ENCODE measurements at regions not wholly inside any gene's neighbourhood (a gene's known extent, or its start where the extent isn't known, plus 50 kb on each side); places are given as distances from the start of the nearest gene placed in this dataset.

DNA sequence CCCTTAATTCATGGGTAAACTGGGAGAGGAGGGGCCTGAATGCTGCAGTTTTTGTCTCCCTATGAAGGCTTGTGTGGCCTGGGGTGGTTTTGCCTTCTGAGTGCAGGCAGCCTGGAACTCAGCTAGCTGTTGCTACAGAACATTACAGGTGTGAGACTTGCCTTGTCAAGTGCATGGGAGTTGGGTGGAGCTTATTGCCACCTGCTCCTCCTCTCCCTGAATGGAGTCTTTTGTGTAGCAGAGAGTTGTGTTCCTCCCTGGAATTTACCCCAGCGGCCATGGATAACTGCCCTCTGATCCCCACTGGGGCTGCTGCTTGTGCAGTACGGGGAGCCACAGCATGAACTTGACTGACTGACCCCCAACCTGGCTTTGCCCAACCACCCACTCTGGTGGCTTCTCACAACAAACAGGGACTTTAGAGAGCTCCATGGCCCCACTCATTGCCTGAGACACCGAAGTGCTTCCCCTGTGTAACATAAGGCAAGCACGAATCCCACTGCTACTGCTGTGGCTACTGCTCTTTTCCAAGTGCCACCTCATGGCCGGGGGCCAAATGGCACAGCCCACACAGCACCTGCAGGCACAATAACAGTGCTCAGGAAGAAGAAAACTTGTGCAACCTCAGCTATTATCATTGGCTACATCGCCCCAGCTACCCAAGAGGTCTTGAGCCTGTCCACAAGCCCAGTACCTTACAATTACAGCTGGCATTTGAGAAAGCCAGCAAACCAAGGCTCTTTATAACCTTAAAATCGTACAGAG, 942.9 kb downstream of the CDH18 start:
- TF ChIP-seq, protein P1, sequence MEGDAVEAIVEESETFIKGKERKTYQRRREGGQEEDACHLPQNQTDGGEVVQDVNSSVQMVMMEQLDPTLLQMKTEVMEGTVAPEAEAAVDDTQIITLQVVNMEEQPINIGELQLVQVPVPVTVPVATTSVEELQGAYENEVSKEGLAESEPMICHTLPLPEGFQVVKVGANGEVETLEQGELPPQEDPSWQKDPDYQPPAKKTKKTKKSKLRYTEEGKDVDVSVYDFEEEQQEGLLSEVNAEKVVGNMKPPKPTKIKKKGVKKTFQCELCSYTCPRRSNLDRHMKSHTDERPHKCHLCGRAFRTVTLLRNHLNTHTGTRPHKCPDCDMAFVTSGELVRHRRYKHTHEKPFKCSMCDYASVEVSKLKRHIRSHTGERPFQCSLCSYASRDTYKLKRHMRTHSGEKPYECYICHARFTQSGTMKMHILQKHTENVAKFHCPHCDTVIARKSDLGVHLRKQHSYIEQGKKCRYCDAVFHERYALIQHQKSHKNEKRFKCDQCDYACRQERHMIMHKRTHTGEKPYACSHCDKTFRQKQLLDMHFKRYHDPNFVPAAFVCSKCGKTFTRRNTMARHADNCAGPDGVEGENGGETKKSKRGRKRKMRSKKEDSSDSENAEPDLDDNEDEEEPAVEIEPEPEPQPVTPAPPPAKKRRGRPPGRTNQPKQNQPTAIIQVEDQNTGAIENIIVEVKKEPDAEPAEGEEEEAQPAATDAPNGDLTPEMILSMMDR (IDR thresholded peaks at IDR 0.05; ENCODE audit: low read depth, low read length) = no peak
- H3K9me3 ChIP-seq = no peaks in the 10 kb centered on the region

DNA sequence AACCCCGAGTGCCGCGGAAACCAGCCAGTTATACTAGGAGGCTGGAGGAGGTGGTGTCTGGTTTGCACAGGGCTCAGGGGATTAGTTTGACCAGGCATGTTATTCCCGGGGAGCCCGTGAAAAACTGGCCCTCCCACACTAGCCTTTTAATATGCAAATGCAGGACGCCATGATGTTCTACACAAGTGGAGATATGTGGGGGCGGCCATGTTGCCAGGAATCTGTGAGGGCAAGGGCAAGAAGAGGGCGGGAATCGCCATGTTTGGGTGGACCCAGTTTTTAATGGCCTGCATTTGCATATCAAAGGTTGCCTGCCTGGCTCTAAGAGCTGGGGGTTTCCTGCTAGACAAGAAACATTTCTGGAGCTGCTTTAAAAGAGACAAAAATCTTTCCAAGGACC, 940.7 kb downstream of the CDH18 start:
- TF ChIP-seq, protein P1 (IDR thresholded peaks at IDR 0.05; ENCODE audit: low read depth, low read length) = no peak
- Histone ChIP-seq H3K9me3 (no peaks in the 10 kb centered on the region), H3K27me3 (no peaks in the 10 kb centered on the region), H3K4me1 (no peaks in the 10 kb centered on the region), H3K36me3 (no peaks in the 10 kb centered on the region), H3K4me3 (ENCODE audit: low read depth, low read length) (no peak overlapping the region)
- no peak for DNase-seq

More for the DNA sequence above, 942.9 kb downstream of the CDH18 start:
- no peak for DNase-seq
- H3K4me1 ChIP-seq = no peaks in the 10 kb centered on the region
- H3K4me3 ChIP-seq (ENCODE audit: low read depth, low read length) = no peak overlapping the region
- H3K27me3 ChIP-seq = no peaks in the 10 kb centered on the region
- H3K36me3 ChIP-seq = no peaks in the 10 kb centered on the region

DNA sequence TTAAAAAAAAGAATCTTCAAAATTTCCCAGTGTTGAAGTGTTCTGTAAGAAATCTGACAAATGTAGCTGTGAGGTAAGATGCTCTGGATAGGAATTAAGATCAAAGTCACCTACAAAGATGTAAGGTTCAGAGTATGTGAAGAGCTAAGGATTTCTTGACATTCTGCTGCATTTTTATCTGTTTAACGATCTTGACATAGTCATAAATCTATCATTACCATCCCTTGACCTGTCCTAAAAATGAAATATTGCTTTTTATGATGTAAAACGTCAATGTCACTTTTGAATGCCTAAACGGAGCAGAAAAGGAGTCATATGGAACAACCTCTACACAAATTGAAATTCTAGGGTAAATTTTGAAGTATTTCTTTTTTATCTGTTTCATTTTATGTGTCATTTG, 939.3 kb downstream of the CDH18 start:
- no peaks in the 10 kb centered on the region for H3K36me3 ChIP-seq
- TF ChIP-seq, protein P1 (IDR thresholded peaks at IDR 0.05; ENCODE audit: low read depth, low read length) = no peak
- DNase-seq = no peak
- no peaks in the 10 kb centered on the region for H3K9me3 ChIP-seq
- H3K4me3 ChIP-seq (ENCODE audit: low read depth, low read length) = no peak overlapping the region
- no peaks in the 10 kb centered on the region for H3K4me1 ChIP-seq
- H3K27me3 ChIP-seq = no peaks in the 10 kb centered on the region

DNA sequence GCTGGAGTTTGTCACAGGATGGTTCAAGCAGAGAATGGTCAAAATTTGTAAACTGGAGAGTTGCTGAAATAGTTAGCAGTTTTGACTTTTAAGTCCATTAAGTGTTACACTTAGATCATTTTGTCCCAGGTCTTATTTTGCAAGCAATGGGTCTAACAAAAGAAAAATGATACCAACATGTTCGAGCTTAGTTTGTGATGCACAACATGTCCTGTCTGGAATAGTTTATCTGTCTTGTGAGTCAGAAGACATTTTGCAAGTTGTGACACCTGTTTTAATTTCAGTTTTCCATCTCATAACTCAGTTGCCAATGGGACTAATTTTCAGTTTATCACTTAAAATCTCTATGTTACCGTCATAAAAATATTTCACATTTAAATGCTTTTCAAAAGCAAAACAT, 929.8 kb downstream of the CDH18 start:
- H3K4me3 ChIP-seq (ENCODE audit: low read depth, low read length) = no peak overlapping the region
- DNase-seq = no peak
- TF ChIP-seq, protein P1 (IDR thresholded peaks at IDR 0.05; ENCODE audit: low read depth, low read length) = no peak
- no peaks in the 10 kb centered on the region for H3K4me1 ChIP-seq
- no peaks in the 10 kb centered on the region for H3K9me3 ChIP-seq
- H3K36me3 ChIP-seq = no peaks in the 10 kb centered on the region
- no peaks in the 10 kb centered on the region for H3K27me3 ChIP-seq

DNA sequence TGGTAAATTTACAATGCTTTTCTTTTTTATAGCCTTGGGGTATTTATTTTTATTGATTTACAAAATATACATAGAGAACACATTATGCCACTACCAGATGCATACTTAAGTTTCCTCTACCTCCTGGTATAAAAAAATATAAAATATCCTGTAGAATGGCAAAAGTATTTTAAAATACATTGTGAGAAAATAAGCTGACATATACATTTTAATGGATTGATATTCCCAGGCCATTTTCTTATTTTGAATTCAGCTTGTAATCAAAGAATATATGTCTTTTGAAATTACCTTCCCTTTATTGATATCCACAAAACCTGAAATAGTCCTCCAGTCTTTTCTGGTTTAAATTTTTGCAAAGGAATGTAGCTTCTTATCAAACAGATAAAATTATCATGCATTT, 923.9 kb downstream of the CDH18 start:
- Histone ChIP-seq H3K27me3 (no peaks in the 10 kb centered on the region), H3K36me3 (no peaks in the 10 kb centered on the region), H3K4me3 (ENCODE audit: low read depth, low read length) (no peak overlapping the region), H3K9me3 (no peaks in the 10 kb centered on the region), H3K4me1 (no peaks in the 10 kb centered on the region)
- TF ChIP-seq, protein P1 (IDR thresholded peaks at IDR 0.05; ENCODE audit: low read depth, low read length) = no peak
- no peak for DNase-seq

DNA sequence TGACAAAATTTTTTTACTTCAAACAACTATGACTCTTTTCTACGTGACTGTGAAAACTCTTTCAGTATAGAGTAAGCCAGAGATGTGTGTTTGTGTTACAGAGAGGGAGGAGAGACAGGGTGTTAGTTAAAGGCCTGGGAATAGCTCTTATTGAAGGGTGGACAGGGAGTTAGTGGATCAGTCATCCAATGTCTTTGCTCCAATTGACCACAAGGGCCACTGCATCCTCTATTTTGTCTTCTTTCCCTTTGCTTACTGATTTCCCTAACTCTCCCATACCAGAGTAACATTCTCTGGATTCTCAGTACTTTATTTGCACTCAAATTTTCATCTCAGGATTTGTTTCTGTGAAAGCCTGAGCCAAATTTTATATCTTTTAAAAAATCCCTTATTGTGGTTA, 920.3 kb downstream of the CDH18 start:
- Histone ChIP-seq H3K4me3 (ENCODE audit: low read depth, low read length) (no peak overlapping the region), H3K9me3 (no peaks in the 10 kb centered on the region), H3K27me3 (no peaks in the 10 kb centered on the region), H3K36me3 (no peaks in the 10 kb centered on the region), H3K4me1 (no peaks in the 10 kb centered on the region)
- DNase-seq = no peak
- TF ChIP-seq, protein P1 (IDR thresholded peaks at IDR 0.05; ENCODE audit: low read depth, low read length) = 0 out of 2 replicates have a peak, but pooled peaks have one; percentile 3
